MM.1S (cell line): ENCODE measurements at regions not wholly inside any gene's neighbourhood (a gene's known extent, or its start where the extent isn't known, plus 50 kb on each side); places are given as distances from the start of the nearest gene placed in this dataset.

ENCODE experiments used
- EZH2 ChIP-seq: fragments of 300-600 bp; sonication (generic); optimal IDR thresholded peaks from 2 replicates; pipeline ENCODE3; 2017; ENCODE audit warnings: low read depth, mild to moderate bottlenecking, antibody characterized with exemption, low read length, mixed read lengths
- EZH2phosphoT487 ChIP-seq: fragments of 300-600 bp; sonication (generic); IDR thresholded peaks from 2 replicates; pipeline ENCODE4 v1.6.1; 2018; ENCODE audit warnings: antibody characterized with exemption, low read length
- TF ChIP-seq, protein P1 (sequence below): fragments of 300-600 bp; sonication (generic); IDR thresholded peaks from 2 replicates; pipeline ENCODE4 v1.5.1; 2016; ENCODE audit warnings: antibody characterized with exemption, low read length, mixed read lengths

DNA sequence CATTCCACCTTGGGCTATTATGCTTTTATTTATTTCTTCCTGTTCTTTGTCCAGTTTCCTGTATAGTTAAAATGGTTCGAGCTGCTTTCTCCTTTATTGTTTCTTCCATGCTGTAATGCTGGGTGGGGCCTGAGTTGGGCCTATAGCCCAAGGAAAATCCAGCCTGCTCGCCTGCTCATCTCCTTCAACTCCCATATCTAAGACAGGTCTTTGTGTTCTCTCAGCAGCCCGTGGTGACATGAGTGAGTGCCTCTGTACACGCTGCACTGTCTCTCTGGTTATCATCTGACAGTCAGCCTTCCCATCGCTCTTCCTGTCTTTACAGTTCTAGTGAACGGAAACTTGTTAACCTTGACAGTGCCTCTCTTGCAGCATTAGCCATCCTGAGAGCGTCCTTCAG lies 221.9 kb upstream of the SLC10A2 start:
- no peak for TF ChIP-seq EZH2
- TF ChIP-seq, protein P1, sequence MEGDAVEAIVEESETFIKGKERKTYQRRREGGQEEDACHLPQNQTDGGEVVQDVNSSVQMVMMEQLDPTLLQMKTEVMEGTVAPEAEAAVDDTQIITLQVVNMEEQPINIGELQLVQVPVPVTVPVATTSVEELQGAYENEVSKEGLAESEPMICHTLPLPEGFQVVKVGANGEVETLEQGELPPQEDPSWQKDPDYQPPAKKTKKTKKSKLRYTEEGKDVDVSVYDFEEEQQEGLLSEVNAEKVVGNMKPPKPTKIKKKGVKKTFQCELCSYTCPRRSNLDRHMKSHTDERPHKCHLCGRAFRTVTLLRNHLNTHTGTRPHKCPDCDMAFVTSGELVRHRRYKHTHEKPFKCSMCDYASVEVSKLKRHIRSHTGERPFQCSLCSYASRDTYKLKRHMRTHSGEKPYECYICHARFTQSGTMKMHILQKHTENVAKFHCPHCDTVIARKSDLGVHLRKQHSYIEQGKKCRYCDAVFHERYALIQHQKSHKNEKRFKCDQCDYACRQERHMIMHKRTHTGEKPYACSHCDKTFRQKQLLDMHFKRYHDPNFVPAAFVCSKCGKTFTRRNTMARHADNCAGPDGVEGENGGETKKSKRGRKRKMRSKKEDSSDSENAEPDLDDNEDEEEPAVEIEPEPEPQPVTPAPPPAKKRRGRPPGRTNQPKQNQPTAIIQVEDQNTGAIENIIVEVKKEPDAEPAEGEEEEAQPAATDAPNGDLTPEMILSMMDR, result no peak
- TF ChIP-seq EZH2phosphoT487, result no peak
